Caco-2 (cell line): ENCODE measurements at regions not wholly inside any gene's neighbourhood (a gene's known extent, or its start where the extent isn't known, plus 50 kb on each side); places are given as distances from the start of the nearest gene placed in this dataset.

Experiments
- BruUV-seq: library from RNA; stranded (reverse); fragments of 400-500 nt; replicated peaks from 2 replicates; lab custom pipeline; 2021; lab: Mats Ljungman, UMichigan
- CTCF ChIA-PET: fragments of 300-600 bp; sonication (Branson Sonifier 250); formaldehyde crosslinking; loops from one replicate; lab custom pipeline; 2022; ENCODE audit warnings: antibody characterized with exemption; lab: Charles Lee
- POLR2A ChIA-PET: fragments of 300-600 bp; sonication (Branson Sonifier 250); formaldehyde crosslinking; loops from one replicate; lab custom pipeline; 2022; ENCODE audit warnings: antibody characterized with exemption; lab: Charles Lee
- DNase-seq, 2 experiments: peaks; one replicate each; pipeline versions ENCODE4 v3.0.0 to v3.0.0-alpha.2; 2020 to 2022
- H3K27me3 ChIP-seq: replicated peaks from 2 replicates; pipeline ENCODE4 v1.6.0; 2011; ENCODE audit warnings: low read length; ENCODE audit not compliant: control insufficient read depth, insufficient read depth
- H3K36me3 ChIP-seq: 2 replicates; pipeline ENCODE4 v1.5.1; 2011; ENCODE audit warnings: low read length; ENCODE audit not compliant: control insufficient read depth, insufficient read depth
- H3K4me1 ChIP-seq: fragments of 250-450 bp; sonication (Bioruptor Pico); 2 replicates; pipeline ENCODE4 v1.5.1; 2020; ENCODE audit warnings: mild to moderate bottlenecking
- H3K4me3 ChIP-seq: 2 replicates; pipeline ENCODE4 v1.5.1; 2011; ENCODE audit warnings: low read depth, mild to moderate bottlenecking, control low read depth, low read length
- H3K9me3 ChIP-seq: fragments of 250-450 bp; sonication (Bioruptor Pico); 2 replicates; pipeline ENCODE4 v1.5.1; 2020; ENCODE audit warnings: mild to moderate bottlenecking, moderate library complexity
- H3K27ac Mint-ChIP-seq: one replicate; pipeline ENCODE4 v1.8.0; 2022; ENCODE audit warnings: mixed read lengths; ENCODE audit not compliant: unreplicated experiment
- H3K27me3 Mint-ChIP-seq: one replicate; pipeline ENCODE4 v1.8.0; 2022; ENCODE audit warnings: mixed read lengths; ENCODE audit not compliant: insufficient read depth, unreplicated experiment
- H3K36me3 Mint-ChIP-seq: one replicate; pipeline ENCODE4 v1.8.0; 2022; ENCODE audit warnings: mild to moderate bottlenecking, mixed read lengths; ENCODE audit not compliant: insufficient read depth, unreplicated experiment
- H3K4me1 Mint-ChIP-seq: one replicate; pipeline ENCODE4 v1.8.0; 2022; ENCODE audit warnings: low read depth, mixed read lengths; ENCODE audit not compliant: unreplicated experiment
- H3K4me3 Mint-ChIP-seq: one replicate; pipeline ENCODE4 v1.8.0; 2022; ENCODE audit warnings: mild to moderate bottlenecking, moderate library complexity, mixed read lengths; ENCODE audit not compliant: unreplicated experiment
- H3K9me3 Mint-ChIP-seq: one replicate; pipeline ENCODE4 v1.8.0; 2022; ENCODE audit warnings: mixed read lengths; ENCODE audit not compliant: unreplicated experiment
- intact Hi-C: fragments of 100-400 bp; cut with micrococcal nuclease; formaldehyde crosslinking; loops from one replicate; pipeline ENCODE4 v1.10.0; 2022; ENCODE audit not compliant: unreplicated experiment
- TF ChIP-seq, protein P1 (sequence below), 2 experiments: fragments of 200-600 bp in 1 of 2; IDR thresholded peaks; 1 replicate in 1 of 2; 2 replicates in 1 of 2; pipeline versions ENCODE4 v1.5.1 to v1.8.0; 2011 to 2022; ENCODE audit warnings: antibody characterized with exemption in 1 of 2, control low read depth in 1 of 2, inconsistent platforms in 1 of 2, low read depth in 1 of 2, low read length in 1 of 2, mild to moderate bottlenecking in 1 of 2, moderate library complexity in 1 of 2; ENCODE audit not compliant: insufficient read depth in 1 of 2, severe bottlenecking in 1 of 2, unreplicated experiment in 1 of 2

DNA sequence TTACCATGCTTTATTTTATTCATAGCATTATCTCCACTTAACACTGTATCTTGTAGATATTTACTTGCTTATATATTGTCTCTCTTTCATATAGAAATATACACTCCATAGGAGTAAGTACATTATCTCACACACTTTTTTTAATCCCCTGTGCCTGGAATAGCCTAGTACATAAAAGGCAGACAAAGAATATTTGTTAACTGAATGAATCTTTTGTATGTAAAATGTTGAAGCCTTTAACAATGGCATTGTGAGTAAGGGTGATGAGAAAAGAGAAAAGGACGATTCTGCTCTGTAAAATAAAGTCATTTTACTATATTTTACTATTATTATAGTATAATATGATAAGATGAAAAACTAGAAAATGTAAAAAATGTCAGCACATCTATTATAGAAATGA lies 97.7 kb upstream of the PDHA2 start:
- BruUV-seq = no TSS peak
- H3K36me3 ChIP-seq = no peaks in the 10 kb centered on the region
- no peak overlapping the region for H3K27ac Mint-ChIP-seq
- no peak overlapping the region for H3K4me3 ChIP-seq
- no peaks in the 10 kb centered on the region for H3K4me1 Mint-ChIP-seq
- no peaks in the 10 kb centered on the region for H3K27me3 Mint-ChIP-seq
- H3K4me3 Mint-ChIP-seq = no peak overlapping the region
- no peaks in the 10 kb centered on the region for H3K4me1 ChIP-seq
- no peaks in the 10 kb centered on the region for H3K36me3 Mint-ChIP-seq
- TF ChIP-seq, protein P1, sequence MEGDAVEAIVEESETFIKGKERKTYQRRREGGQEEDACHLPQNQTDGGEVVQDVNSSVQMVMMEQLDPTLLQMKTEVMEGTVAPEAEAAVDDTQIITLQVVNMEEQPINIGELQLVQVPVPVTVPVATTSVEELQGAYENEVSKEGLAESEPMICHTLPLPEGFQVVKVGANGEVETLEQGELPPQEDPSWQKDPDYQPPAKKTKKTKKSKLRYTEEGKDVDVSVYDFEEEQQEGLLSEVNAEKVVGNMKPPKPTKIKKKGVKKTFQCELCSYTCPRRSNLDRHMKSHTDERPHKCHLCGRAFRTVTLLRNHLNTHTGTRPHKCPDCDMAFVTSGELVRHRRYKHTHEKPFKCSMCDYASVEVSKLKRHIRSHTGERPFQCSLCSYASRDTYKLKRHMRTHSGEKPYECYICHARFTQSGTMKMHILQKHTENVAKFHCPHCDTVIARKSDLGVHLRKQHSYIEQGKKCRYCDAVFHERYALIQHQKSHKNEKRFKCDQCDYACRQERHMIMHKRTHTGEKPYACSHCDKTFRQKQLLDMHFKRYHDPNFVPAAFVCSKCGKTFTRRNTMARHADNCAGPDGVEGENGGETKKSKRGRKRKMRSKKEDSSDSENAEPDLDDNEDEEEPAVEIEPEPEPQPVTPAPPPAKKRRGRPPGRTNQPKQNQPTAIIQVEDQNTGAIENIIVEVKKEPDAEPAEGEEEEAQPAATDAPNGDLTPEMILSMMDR (IDR thresholded peaks at IDR 0.05; ENCODE audit: insufficient read depth in 1 of 2, low read depth in 1 of 2, low read length in 1 of 2, severe bottlenecking in 1 of 2, unreplicated experiment in 1 of 2) = no peak
- POLR2A ChIA-PET = no interaction called here
- CTCF ChIA-PET = no interaction called here
- no peak for DNase-seq
- no peaks in the 10 kb centered on the region for H3K9me3 Mint-ChIP-seq
- H3K9me3 ChIP-seq = no peaks in the 10 kb centered on the region
- H3K27me3 ChIP-seq = no peaks in the 10 kb centered on the region
- intact Hi-C loops = no loop called here

DNA sequence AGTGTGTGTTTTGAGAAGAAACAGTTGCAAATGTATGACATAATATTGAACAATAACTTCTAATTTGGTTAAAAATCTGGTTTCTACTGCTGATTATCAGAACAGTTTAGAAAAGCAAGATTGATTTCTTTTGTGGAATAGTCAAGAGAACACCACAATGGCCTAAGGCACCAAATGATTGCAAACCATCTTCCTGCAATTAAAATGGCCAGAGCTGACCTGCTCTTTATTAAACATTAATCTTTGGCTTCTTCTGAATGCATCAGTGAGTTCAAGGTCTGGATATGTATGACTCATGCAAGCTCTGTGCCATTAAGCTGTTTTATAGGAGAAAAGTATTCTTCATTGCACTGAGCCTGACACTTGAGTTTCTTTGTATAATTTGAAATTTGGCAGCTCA lies 107.8 kb upstream of the PDHA2 start:
- Histone ChIP-seq H3K4me3 (no peak overlapping the region), H3K27me3 (no peaks in the 10 kb centered on the region), H3K9me3 (no peaks in the 10 kb centered on the region), H3K4me1 (no peaks in the 10 kb centered on the region; the same call in 1 of the 2 replicates), H3K36me3 (no peaks in the 10 kb centered on the region)
- ChIA-PET POLR2A (no interaction called here), CTCF (no interaction called here)
- H3K36me3 Mint-ChIP-seq = no peaks in the 10 kb centered on the region
- no peak overlapping the region for H3K4me3 Mint-ChIP-seq
- H3K27me3 Mint-ChIP-seq = no peaks in the 10 kb centered on the region
- H3K9me3 Mint-ChIP-seq = no peaks in the 10 kb centered on the region
- DNase-seq = no peak
- intact Hi-C loops = no loop called here
- H3K4me1 Mint-ChIP-seq = no peaks in the 10 kb centered on the region
- TF ChIP-seq, protein P1 (IDR thresholded peaks at IDR 0.05; ENCODE audit: insufficient read depth in 1 of 2, low read depth in 1 of 2, low read length in 1 of 2, severe bottlenecking in 1 of 2, unreplicated experiment in 1 of 2) = no peak
- no peak overlapping the region for H3K27ac Mint-ChIP-seq
- no TSS peak for BruUV-seq

DNA sequence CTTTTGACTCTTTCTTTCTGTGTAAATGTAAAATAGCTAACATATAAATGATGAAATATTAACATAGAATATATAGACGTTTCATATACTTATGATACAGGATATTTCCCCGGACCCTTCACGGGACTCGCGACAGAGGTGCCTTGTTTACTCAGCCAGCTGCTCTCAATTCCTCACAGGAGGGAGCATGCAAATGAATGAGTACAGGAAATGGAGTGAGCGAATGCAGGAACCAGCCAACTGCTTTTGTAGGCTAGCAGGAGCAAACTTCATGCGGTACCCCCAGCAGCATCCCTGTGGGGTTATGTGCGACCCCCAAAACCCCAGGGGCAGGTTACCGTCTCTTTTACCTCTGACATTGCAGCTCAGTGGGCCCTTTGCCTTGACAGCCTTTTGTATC lies 110.3 kb upstream of the PDHA2 start:
- H3K4me3 Mint-ChIP-seq = no peak overlapping the region
- H3K9me3 Mint-ChIP-seq = no peaks in the 10 kb centered on the region
- POLR2A ChIA-PET = no interaction called here
- Histone ChIP-seq H3K36me3 (no peaks in the 10 kb centered on the region), H3K9me3 (no peaks in the 10 kb centered on the region), H3K27me3 (no peaks in the 10 kb centered on the region), H3K4me1 (no peaks in the 10 kb centered on the region; the same call in 1 of the 2 replicates), H3K4me3 (no peak overlapping the region)
- TF ChIP-seq, protein P1 (IDR thresholded peaks at IDR 0.05; ENCODE audit: insufficient read depth in 1 of 2, low read depth in 1 of 2, low read length in 1 of 2, severe bottlenecking in 1 of 2, unreplicated experiment in 1 of 2) = no peak
- no peaks in the 10 kb centered on the region for H3K4me1 Mint-ChIP-seq
- BruUV-seq = no TSS peak
- H3K36me3 Mint-ChIP-seq = no peaks in the 10 kb centered on the region
- DNase-seq = no peak
- H3K27ac Mint-ChIP-seq = no peak overlapping the region
- CTCF ChIA-PET = no interaction called here
- intact Hi-C loops = no loop called here
- no peaks in the 10 kb centered on the region for H3K27me3 Mint-ChIP-seq
